ENCODE measurements at regions not wholly inside any gene's neighbourhood (a gene's known extent, or its start where the extent isn't known, plus 50 kb on each side); places are given as distances from the start of the nearest gene placed in this dataset.
"Not testable (repeated sequence)": the region's sequence is repeated elsewhere in the genome, so short reads cannot be mapped to it uniquely, and the experiment has no call there.

GRCh38 chr2:207372483-207372882 lies 157.3 kb upstream of the CREB1 start:
- no peak for DNase-seq

DNA sequence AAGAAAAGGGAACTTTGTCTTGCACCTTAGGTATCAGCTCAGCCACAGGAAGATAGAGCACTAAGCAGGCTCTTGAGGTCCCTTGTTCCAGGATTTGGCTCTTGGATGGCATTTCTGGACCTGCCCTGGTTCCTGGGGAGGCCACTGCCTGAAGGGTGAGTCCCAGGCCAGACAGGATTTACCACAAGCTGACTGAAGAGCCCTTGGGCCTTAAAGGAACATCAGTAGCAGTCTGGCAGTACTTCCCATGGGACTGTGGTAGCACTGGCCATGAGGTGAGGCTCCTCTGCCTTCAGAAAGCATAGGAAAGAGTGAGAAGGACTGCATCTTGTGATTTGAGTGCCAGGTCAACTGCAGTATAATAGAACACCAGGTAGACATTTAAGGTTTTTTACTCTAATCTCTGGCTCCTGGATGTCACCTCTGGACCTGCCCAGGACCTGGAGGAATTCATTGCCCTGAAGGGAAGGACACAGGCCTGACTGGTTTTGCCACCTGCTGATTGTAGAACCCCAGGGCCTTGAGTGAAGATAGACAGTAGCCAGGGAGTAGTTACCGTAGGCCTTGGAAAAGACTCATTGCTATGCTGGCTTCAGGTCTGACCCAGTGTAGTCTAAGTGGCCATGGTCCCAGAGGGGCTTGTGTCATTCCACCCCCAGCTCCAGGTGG lies 154.4 kb upstream of the CREB1 start:
- DNase-seq = no peak

- not testable (repeated sequence) for DNase-seq
Observed at GRCh38 chr2:207378620-207379019, 151.1 kb upstream of the CREB1 start.

DNA sequence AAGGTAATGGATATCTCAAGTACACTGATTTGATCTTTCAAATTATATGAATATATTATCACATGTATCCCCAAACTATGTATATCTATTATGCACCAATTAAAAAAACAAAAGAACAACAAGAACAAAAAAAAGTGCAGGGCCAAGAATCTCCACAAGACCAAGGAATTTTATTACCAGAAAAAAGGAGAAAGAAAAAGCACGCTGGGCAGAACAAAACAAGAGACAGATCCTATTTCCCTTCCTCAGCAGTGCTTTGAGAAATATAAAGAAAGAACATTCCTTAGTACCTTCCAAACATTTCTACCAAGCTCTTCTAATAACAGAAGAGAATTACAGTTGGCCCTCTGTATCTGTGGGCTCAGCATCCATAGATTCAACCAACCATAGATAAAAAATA lies 144.7 kb upstream of the CREB1 start:
- no peak for DNase-seq

- DNase-seq = no peak
Observed at GRCh38 chr2:207385903-207386302, 143.9 kb upstream of the CREB1 start.

DNA sequence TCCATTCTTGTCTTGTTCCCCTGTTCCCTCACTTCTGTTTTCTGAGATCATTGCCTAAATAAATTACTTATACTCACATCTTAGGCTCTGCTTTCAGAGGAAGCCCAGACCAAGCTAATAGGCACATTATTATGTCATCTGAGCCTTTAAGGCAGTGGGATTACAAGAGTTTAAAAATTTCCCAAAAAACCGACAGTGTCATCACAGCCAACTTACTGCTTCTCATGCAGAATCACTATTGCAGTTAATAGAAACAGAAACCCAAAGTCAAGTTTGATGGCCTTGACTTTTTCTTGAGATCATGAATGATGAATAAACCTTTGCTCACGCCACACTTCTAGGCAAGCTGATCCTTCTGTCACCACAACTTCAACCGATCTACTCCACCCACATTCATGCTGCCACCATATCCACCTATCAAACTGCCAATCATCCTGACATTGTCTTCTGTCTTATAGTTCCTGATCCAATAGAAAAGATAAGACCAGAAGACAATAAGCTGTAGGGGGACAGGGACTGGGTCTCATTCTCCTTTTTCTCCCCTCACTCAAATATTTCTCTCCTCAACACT lies 142.7 kb upstream of the CREB1 start:
- no peak for DNase-seq

GRCh38 chr2:207390302-207391095 lies 139.3 kb upstream of the CREB1 start:
- DNase-seq = no peak

DNA sequence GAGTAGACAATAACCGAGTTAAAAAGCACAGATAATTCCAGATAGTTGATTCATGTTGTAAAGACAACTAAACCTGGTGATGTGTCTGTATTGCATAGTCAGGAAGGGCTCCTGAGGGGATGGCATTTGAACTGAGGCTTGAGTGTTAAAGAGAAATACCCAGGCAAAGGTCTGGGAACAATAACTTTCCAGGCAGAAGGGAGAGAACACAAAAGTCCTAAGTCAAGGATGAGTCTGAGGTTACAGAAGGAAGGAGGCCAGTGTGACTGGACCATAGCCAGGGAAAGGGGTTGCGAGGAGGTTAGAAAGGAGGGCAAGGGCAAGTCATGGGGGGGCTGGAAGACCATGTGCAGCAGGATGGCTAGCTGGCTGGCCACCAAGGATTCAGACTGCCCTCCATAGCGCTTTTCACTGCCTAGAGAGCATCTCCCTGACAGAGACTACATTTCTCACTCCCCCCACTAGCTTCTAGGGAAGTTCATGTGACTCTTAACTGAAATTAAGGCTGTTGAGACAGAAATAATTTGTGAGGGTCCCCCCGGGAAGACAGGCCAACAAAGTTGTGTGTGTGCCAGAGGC lies 135.5 kb upstream of the CREB1 start:
- DNase-seq = no peak

- DNase-seq = no peak
Observed at GRCh38 chr2:207394812-207395534, 134.8 kb upstream of the CREB1 start.

- DNase-seq = no peak
Observed at GRCh38 chr2:207395535-207396251, 134.1 kb upstream of the CREB1 start.

GRCh38 chr2:207397917-207398655 lies 131.7 kb upstream of the CREB1 start:
- DNase-seq = peak in 1 of 2 experiments; percentile 16

DNA sequence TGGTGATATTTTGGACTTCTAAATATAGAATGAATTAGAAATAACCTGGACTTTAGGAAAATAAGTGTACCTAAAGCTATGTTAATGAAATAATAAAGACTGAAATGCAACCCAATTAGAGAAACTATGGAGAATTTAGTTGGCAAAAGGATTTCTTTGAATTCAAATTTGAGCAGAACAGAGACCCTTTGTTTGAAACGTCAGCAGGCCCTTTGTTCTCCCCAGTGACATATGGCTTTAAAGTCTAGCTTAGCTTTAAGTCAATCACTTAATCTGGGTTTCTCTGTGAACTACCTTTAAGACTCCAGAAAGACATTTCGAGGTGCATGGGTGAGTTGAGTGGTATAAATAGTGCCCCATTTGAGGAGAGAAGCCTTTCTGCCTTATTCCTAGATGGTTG lies 130.5 kb upstream of the CREB1 start:
- no peak for DNase-seq

- no peak for DNase-seq
Observed at GRCh38 chr2:207401338-207401737, 128.4 kb upstream of the CREB1 start.

DNA sequence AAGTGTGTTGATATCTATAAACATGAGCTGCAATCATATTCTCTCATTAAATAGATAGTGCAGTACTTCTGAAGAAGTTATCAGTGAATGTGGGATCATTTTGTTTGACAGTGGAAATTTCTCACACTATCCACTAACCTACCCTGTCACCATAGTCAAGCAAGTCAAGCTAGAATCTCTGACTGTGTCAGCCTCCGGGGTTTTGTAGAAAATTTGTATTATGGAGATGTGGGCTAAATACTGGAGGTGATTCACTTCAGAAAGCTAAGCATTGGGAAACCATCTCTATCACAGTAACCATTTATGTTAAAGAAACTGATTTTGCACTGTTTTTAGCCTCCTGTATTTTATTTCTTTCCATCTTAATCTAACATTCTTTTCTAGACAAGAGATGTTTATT lies 126.6 kb upstream of the CREB1 start:
- no peak for DNase-seq

- no peak for DNase-seq
Observed at GRCh38 chr2:207403950-207404349, 125.8 kb upstream of the CREB1 start.

DNA sequence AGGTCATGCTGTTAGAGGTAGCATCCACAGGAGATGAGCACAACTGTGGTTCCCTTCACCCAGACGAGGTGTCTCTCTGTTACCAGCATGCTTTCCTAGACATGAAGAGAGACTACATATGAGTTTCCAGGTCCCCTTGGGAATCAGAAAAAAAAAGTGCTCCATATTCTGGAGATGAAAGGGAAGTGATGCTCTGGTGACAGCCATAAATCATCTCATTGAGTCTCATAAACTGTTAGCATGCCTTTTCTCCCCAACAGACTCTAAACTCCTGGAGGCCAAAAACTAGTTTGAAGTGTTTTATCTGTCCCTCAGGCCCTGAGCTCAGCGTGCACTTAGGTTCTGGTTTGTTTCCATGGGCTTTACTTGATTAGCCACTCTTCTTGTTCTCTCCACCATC lies 124.6 kb upstream of the CREB1 start:
- DNase-seq = no peak

DNA sequence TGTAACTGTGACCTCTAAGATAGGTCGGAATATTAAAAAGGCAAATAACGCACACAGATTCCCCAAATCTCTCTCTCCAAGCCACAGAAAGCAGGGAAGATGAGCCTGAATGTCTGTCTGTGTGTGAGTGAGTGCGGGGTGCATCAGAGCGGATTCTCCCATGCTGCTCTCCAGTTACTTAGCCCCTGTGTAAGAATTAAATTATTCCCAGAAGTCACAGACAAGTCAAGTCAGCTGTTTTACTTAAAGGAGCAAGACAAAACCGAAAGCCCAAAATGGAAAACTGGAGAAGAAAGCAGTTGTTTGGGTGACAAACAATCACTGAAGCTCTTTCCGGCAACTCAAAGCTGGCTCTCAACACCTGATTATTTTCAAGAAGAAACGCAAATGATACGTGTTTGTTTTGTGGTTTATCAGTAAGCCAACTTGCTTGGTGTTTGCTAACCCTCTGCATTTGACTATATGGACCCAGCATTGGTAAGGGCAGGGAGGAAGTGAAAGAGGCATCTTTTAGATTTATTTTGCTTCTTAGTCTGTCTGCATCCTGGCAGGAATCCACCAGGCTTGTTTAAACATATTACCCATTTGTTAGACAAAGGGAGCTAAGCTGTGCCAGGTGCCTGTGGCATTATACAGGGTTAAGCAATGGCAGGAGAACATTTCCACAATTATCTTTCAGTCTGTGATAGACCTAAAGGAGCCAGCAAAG lies 121.5 kb upstream of the CREB1 start:
- DNase-seq = peak in 1 of 2 experiments; percentile 49

DNA sequence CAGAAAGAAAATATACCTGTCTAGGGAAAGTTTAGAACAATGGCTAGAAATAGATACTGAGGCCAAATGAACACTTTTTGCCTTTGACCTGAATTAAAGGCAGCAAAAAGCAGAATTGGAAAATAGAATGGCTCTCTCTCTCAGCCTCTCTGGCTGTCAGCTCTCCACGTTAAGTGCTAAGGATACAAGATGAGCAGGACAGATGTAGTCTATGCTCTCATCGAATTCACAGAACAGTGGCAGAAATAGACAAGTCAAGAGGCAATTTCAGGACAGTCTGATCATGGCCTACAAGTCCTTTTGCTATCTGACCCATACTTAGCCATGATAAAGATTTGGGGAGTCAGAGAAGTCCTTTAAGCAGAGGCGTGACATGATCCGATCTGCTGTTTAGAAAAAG lies 120.2 kb upstream of the CREB1 start:
- no peak for DNase-seq

DNA sequence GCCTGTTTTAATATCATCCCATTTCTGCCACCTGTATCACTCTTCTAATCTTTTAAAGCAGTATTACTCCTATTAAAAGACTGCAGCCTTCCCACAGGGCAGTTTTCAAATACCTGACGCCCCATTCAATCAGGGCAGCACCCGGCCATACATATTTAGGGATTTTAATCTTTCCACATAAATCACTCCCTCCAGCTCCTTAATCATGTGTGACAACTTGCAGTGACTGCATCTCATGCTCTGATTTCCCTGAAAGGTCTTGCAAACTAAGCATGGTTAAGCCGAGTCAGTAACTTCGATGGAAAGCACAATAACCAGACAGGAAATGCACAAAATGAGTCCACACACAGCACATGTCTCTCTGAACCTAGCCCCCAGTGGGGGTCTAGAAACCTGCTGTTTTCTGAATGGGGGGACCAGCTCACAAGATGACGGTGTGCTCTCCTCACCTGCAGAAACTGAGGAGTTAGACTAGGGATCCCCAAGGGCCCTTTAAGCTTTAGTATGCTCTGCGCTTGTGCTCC lies 116.9 kb upstream of the CREB1 start:
- no peak for DNase-seq

GRCh38 chr2:207413376-207413907 lies 116.3 kb upstream of the CREB1 start:
- no peak for DNase-seq

GRCh38 chr2:207416111-207416510 lies 113.7 kb upstream of the CREB1 start:
- no peak for DNase-seq

Data from NCI-H187 (cell line).